K562 (cell line): ENCODE measurements at regions not wholly inside any gene's neighbourhood (a gene's known extent, or its start where the extent isn't known, plus 50 kb on each side); places are given as distances from the start of the nearest gene placed in this dataset.

ENCODE experiments used
- ATAC-seq: fragments of 200-7000 bp; cut with Tn5 transposase; 3 replicates; pipeline ENCODE4 v1.9.1; 2020; ENCODE audit warnings: moderate library complexity
- BruUV-seq: library from RNA; stranded (reverse); fragments of 400-500 nt; replicated peaks from 2 replicates; lab custom pipeline; 2021; lab: Mats Ljungman, UMichigan
- CTCF ChIA-PET: fragments of 300-600 bp; formaldehyde crosslinking; extraction: SDS; loops from one replicate; lab custom pipeline; 2021; ENCODE audit warnings: low intra/inter-chr PET ratio; lab: Yijun Ruan, JAX
- POLR2A ChIA-PET: fragments of 300-600, 350-650 bp; sonication (Branson Sonifier 250); formaldehyde crosslinking; extraction: SDS; loops from one replicate; lab custom pipeline; 2021; ENCODE audit warnings: antibody characterized with exemption, inconsistent platforms; lab: Yijun Ruan, JAX
- DNase-seq, 4 experiments: peaks; one replicate each; pipeline versions ENCODE4 v3.0.0 to v3.0.0-alpha.2; 2011 to 2018; ENCODE audit warnings: low spot score in 3 of 4, mixed read lengths in 3 of 4; ENCODE audit errors: extremely low read depth in 1 of 4
- FAIRE-seq: peaks from 2 replicates; lab custom pipeline; 2011; peaks lifted over from hg19 to GRCh38; lab: Jason Lieb, UNC
- H2AFZ ChIP-seq: 2 replicates; pipeline ENCODE4 v1.6.0; 2011; ENCODE audit warnings: low read depth, low read length, control low read depth, inconsistent platforms
- H3K27ac ChIP-seq: fragments of 200-600 bp; 3 replicates; pipeline ENCODE4 v1.8.0; 2011; ENCODE audit warnings: low read depth, mild to moderate bottlenecking, control low read depth, inconsistent platforms, low read length, moderate library complexity, mixed read lengths; ENCODE audit errors: extremely low read depth
- H3K27me3 ChIP-seq, 2 experiments: fragments of 300-600 bp in 1 of 2; 2 replicates in 1 of 2; 3 replicates in 1 of 2; pipeline versions ENCODE4 v1.6.0 to v1.8.0; 2011; ENCODE audit warnings: inconsistent platforms in 2 of 2, low read length in 2 of 2, mild to moderate bottlenecking in 1 of 2, mixed read lengths in 1 of 2, moderate library complexity in 1 of 2; ENCODE audit not compliant: control insufficient read depth in 2 of 2, insufficient read depth in 2 of 2
- H3K36me3 ChIP-seq: fragments of 300-600 bp; 3 replicates; pipeline ENCODE4 v1.8.0; 2011; ENCODE audit warnings: mild to moderate bottlenecking, low read length, inconsistent platforms; ENCODE audit not compliant: control insufficient read depth, insufficient read depth
- H3K4me1 ChIP-seq, 2 experiments: fragments of 200-600 bp in 1 of 2; replicated peaks in 1 of 2; 2 replicates in 1 of 2; 3 replicates in 1 of 2; pipeline versions ENCODE4 v1.5.1 to v1.8.0; 2011; ENCODE audit warnings: inconsistent platforms in 2 of 2, low read length in 2 of 2, mild to moderate bottlenecking in 1 of 2, mixed read lengths in 1 of 2, moderate library complexity in 1 of 2; ENCODE audit not compliant: control insufficient read depth in 2 of 2, insufficient read depth in 2 of 2
- H3K4me2 ChIP-seq: 2 replicates; pipeline ENCODE4 v1.6.1; 2011; ENCODE audit warnings: low read length, control low read depth, inconsistent platforms, mixed read lengths; ENCODE audit not compliant: insufficient read depth
- H3K4me3 ChIP-seq: fragments of 200-600 bp; sonication (generic), shearing (Covaris generic); 2 replicates; pipeline ENCODE4 v1.5.1; 2016; ENCODE audit warnings: control low read depth, inconsistent platforms
- H3K79me2 ChIP-seq: fragments of 200-600 bp; 3 replicates; pipeline ENCODE4 v1.8.0; 2011; ENCODE audit warnings: low read length, inconsistent platforms; ENCODE audit not compliant: control insufficient read depth, insufficient read depth
- H3K9ac ChIP-seq, 2 experiments: 2 replicates each; pipeline versions ENCODE4 v1.6.0 to v1.6.1; 2011; ENCODE audit warnings: low read depth in 2 of 2, low read length in 2 of 2, control low read depth in 1 of 2, inconsistent platforms in 1 of 2, mild to moderate bottlenecking in 1 of 2, mixed read lengths in 1 of 2; ENCODE audit not compliant: insufficient read depth in 1 of 2
- H3K9me1 ChIP-seq: one replicate; pipeline ENCODE4 v1.6.0; 2011; ENCODE audit warnings: inconsistent platforms, mild to moderate bottlenecking, low read length, moderate library complexity; ENCODE audit not compliant: control insufficient read depth, insufficient read depth
- H3K9me3 ChIP-seq: replicated peaks from 2 replicates; pipeline ENCODE4 v1.5.1; 2011; ENCODE audit warnings: low read depth, low read length, inconsistent platforms; ENCODE audit not compliant: control insufficient read depth, insufficient read depth
- H4K20me1 ChIP-seq: replicated peaks from 2 replicates; pipeline ENCODE4 v1.6.1; 2011; ENCODE audit warnings: low read length, inconsistent platforms, mixed read lengths; ENCODE audit not compliant: control insufficient read depth, insufficient read depth
- BRD4 ChIP-seq: fragments of 200-600 bp; sonication (generic); IDR thresholded peaks from 2 replicates; pipeline ENCODE4 v1.6.1; 2017; ENCODE audit warnings: inconsistent platforms
- CBFB ChIP-seq: sonication (generic); formaldehyde crosslinking; IDR thresholded peaks from 2 replicates; pipeline ENCODE4 v1.4.0; 2020; ENCODE audit warnings: mild to moderate bottlenecking, missing genetic modification reagents
- CCNT2 ChIP-seq: IDR thresholded peaks from 2 replicates; pipeline ENCODE4 v1.6.1; 2011; ENCODE audit warnings: borderline replicate concordance, low read depth, mild to moderate bottlenecking, moderate library complexity, mixed read lengths, low read length; ENCODE audit not compliant: insufficient read length; ENCODE audit errors: extremely low read depth
- CHCHD3 ChIP-seq: fragments of 250-450 bp; sonication (Bioruptor Pico); IDR thresholded peaks from 2 replicates; pipeline ENCODE4 v2.1.2; 2022; ENCODE audit warnings: mild to moderate bottlenecking
- CREB1 ChIP-seq, 2 experiments: sonication (generic) in 1 of 2; formaldehyde crosslinking in 1 of 2; IDR thresholded peaks; 2 replicates each; pipeline versions ENCODE4 v1.6.1 to v1.8.0; 2012 to 2022; ENCODE audit warnings: inconsistent platforms in 1 of 2, mild to moderate bottlenecking in 1 of 2, missing genetic modification reagents in 1 of 2, moderate library complexity in 1 of 2
- FOXA1 ChIP-seq: fragments of 450-650 bp; IDR thresholded peaks from 2 replicates; pipeline ENCODE4 v1.6.1; 2016; ENCODE audit warnings: mild to moderate bottlenecking, borderline replicate concordance
- GATAD2B ChIP-seq: fragments of 450-650 bp; IDR thresholded peaks from 2 replicates; pipeline ENCODE4 v1.6.1; 2017; ENCODE audit warnings: mild to moderate bottlenecking, borderline replicate concordance
- NR3C1 ChIP-seq: sonication (generic); formaldehyde crosslinking; IDR thresholded peaks from 2 replicates; pipeline ENCODE4 v1.8.1; 2022; ENCODE audit warnings: missing genetic modification reagents
- PRDM10 ChIP-seq: fragments of 450-650 bp; IDR thresholded peaks from 2 replicates; pipeline ENCODE4 v1.6.1; 2018; ENCODE audit not compliant: partially characterized antibody
- RFX7 ChIP-seq: fragments of 250-450 bp; sonication (Bioruptor Pico); IDR thresholded peaks from 2 replicates; pipeline ENCODE4 v1.5.1; 2021; ENCODE audit warnings: mild to moderate bottlenecking
- YBX1 ChIP-seq: fragments of 450-650 bp; IDR thresholded peaks from 2 replicates; pipeline ENCODE4 v1.7.1; 2016; ENCODE audit warnings: mild to moderate bottlenecking
- ZBTB43 ChIP-seq: sonication (generic); formaldehyde crosslinking; IDR thresholded peaks from 2 replicates; pipeline ENCODE4 v1.8.0; 2023; ENCODE audit warnings: mild to moderate bottlenecking, missing genetic modification reagents
- ZNF408 ChIP-seq: fragments of 250-450 bp; sonication (Bioruptor Pico); IDR thresholded peaks from 2 replicates; pipeline ENCODE4 v1.4.0; 2020; ENCODE audit warnings: low read depth, mild to moderate bottlenecking, moderate library complexity
- ZNF512 ChIP-seq: IDR thresholded peaks from 2 replicates; pipeline ENCODE4 v1.6.1; 2016; ENCODE audit warnings: missing genetic modification characterization, missing compliant biosample characterization
- ZSCAN29 ChIP-seq: fragments of 450-650 bp; IDR thresholded peaks from 2 replicates; pipeline ENCODE4 v1.6.1; 2017
- WGBS: fragments of 100-300 bp; shearing (Covaris generic); methylation state at CpG from one replicate; pipeline ENCODE4 v1.1.6; 2016; ENCODE audit warnings: low coverage, mixed read lengths; ENCODE audit not compliant: insufficient coverage; ENCODE audit errors: missing lambda C conversion rate; 5-methylcytosine and 5-hydroxymethylcytosine counted together
- in situ Hi-C: fragments of 300-500 bp; cut with MboI; formaldehyde crosslinking; loops from 4 replicates; pipeline ENCODE4 v1.15.0; 2018; ENCODE audit warnings: inconsistent platforms, mixed read lengths
- intact Hi-C: fragments of 100-400 bp; cut with micrococcal nuclease; formaldehyde crosslinking; loops from 2 replicates; pipeline ENCODE4 v1.14.2; 2022

GRCh38 chr10:111784436-111784835 lies 399.1 kb downstream of the GPAM start:
- POLR2A ChIA-PET = no interaction called here
- FAIRE-seq (no peak), DNase-seq (no peak), ATAC-seq (no peak)
- H3K4me1 ChIP-seq = no peaks in the 10 kb centered on the region
- WGBS = 0% methylated on average over 1 of the region's 1 CpG
- no peak overlapping the region for H3K9ac ChIP-seq
- no peak overlapping the region for H2AFZ ChIP-seq
- CTCF ChIA-PET = no interaction called here
- no peaks in the 10 kb centered on the region for H3K79me2 ChIP-seq
- no peaks in the 10 kb centered on the region for H3K36me3 ChIP-seq
- no peaks in the 10 kb centered on the region for H4K20me1 ChIP-seq
- no peaks in the 10 kb centered on the region for H3K9me1 ChIP-seq
- intact Hi-C loops = no loop called here
- no peaks in the 10 kb centered on the region for H3K27me3 ChIP-seq
- no TSS peak for BruUV-seq
- in situ Hi-C loops = no loop called here
- no peak overlapping the region for H3K27ac ChIP-seq
- H3K4me2 ChIP-seq = no peak overlapping the region
- H3K4me3 ChIP-seq = no peak overlapping the region
- no peaks in the 10 kb centered on the region for H3K9me3 ChIP-seq
- TF ChIP-seq ZBTB43 (CRISPR knock-in tag) = no peak
- no peak for TF ChIP-seq PRDM10
- no peak for TF ChIP-seq CBFB
- no peak for TF ChIP-seq FOXA1
- no peak for TF ChIP-seq GATAD2B
- no peak for TF ChIP-seq ZNF408 (CRISPR knock-in tag)
- no peak for TF ChIP-seq RFX7 (CRISPR knock-in tag)
- no peak for TF ChIP-seq BRD4
- TF ChIP-seq CREB1 (IDR thresholded peaks at IDR 0.05) = no peak
- TF ChIP-seq CREB1 (CRISPR knock-in tag; IDR thresholded peaks at IDR 0.05) = no peak
- no peak for TF ChIP-seq CHCHD3 (CRISPR knock-in tag)
- no peak for TF ChIP-seq NR3C1
- TF ChIP-seq ZNF512 = no peak
- no peak for TF ChIP-seq CCNT2
- no peak for TF ChIP-seq ZSCAN29
- TF ChIP-seq YBX1 = no peak
